ENCODE measurements at regions not wholly inside any gene's neighbourhood (a gene's known extent, or its start where the extent isn't known, plus 50 kb on each side); places are given as distances from the start of the nearest gene placed in this dataset.

- POLR2A ChIA-PET: no interaction called here
Measured at GRCh38 chr4:79780129-79780528, 292.9 kb downstream of the ANTXR2 start.

DNA sequence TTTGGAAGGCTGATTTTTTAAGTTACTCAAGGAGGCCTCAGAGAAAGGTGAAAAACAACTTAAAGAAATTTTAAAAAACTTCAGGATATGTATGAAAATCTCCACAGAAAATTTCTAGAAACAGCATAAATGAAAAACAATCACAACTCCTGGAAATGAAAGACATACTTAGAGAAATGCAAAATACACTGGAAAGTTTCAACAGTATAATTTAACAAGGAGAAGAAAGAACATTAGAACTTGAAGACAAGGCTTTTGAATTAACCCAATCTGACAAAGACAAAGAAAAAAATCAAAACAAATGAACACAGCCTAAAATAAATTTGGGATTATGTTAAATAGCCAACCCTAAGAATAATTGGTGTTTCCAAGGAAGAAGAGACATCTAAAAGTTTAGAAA lies 300.5 kb downstream of the ANTXR2 start:
- TF ChIP-seq RAD21 (IDR thresholded peaks at IDR 0.05; ENCODE audit: low read length): no peak
- POLR2A ChIA-PET: no interaction called here

More at GRCh38 chr4:79780129-79780528, 292.9 kb downstream of the ANTXR2 start:
- TF ChIP-seq MXI1 (IDR thresholded peaks at IDR 0.05; ENCODE audit: low read depth, low read length) (no peak), POLR2AphosphoS5 (IDR thresholded peaks at IDR 0.05; ENCODE audit: low read depth, low read length) (no peak), FOXJ3 (CRISPR knock-in tag; IDR thresholded peaks at IDR 0.05) (no peak), MAX (IDR thresholded peaks at IDR 0.05; ENCODE audit: low read depth) (no peak), EP300 (IDR thresholded peaks at IDR 0.05; ENCODE audit: borderline replicate concordance in 1 of 2, low read depth in 1 of 2, low read length in 1 of 2) (no peak), YY1 (IDR thresholded peaks at IDR 0.05; ENCODE audit: low read depth) (no peak), IRF3 (IDR thresholded peaks at IDR 0.05; ENCODE audit: low read depth, low read length) (no peak), FOSL2 (IDR thresholded peaks at IDR 0.05; ENCODE audit: borderline replicate concordance, low read depth) (no peak), RXRA (IDR thresholded peaks at IDR 0.05; ENCODE audit: borderline replicate concordance, low read depth) (no peak), TEAD4 (IDR thresholded peaks at IDR 0.05; ENCODE audit: borderline replicate concordance, insufficient read depth) (no peak), ELF1 (IDR thresholded peaks at IDR 0.05) (no peak), SMC3 (IDR thresholded peaks at IDR 0.05; ENCODE audit: low read depth, low read length) (no peak)
- Histone ChIP-seq H3K9ac (no peak overlapping the region), H3K27ac (ENCODE audit: low read depth in 2 of 2, low read length in 1 of 2) (no peak overlapping the region), H3K9me2 (no peaks in the 10 kb centered on the region), H3K4me1 (ENCODE audit: control insufficient read depth in 1 of 2, insufficient read depth in 2 of 2, low read depth in 1 of 2, low read length in 1 of 2) (no peaks in the 10 kb centered on the region), H3K9me3 (no peaks in the 10 kb centered on the region), H2AFZ (ENCODE audit: low read depth) (no peak overlapping the region), H3K79me2 (ENCODE audit: insufficient read depth) (no peaks in the 10 kb centered on the region), H3K4me2 (no peak overlapping the region), H3K36me3 (replicated peaks in 1 of 2; ENCODE audit: control insufficient read depth in 1 of 2, insufficient read depth in 2 of 2, low read length in 1 of 2) (no peaks in the 10 kb centered on the region), H4K20me1 (ENCODE audit: insufficient read depth) (no peaks in the 10 kb centered on the region), H3K27me3 (ENCODE audit: insufficient read depth) (no peaks in the 10 kb centered on the region), H3F3A (replicated peaks; ENCODE audit: insufficient read depth) (no peaks in the 10 kb centered on the region), H3K4me3 (ENCODE audit: low read depth in 2 of 2, low read length in 1 of 2) (no peak overlapping the region)
- CTCF ChIA-PET: no interaction called here
- no peak for DNase-seq

DNA sequence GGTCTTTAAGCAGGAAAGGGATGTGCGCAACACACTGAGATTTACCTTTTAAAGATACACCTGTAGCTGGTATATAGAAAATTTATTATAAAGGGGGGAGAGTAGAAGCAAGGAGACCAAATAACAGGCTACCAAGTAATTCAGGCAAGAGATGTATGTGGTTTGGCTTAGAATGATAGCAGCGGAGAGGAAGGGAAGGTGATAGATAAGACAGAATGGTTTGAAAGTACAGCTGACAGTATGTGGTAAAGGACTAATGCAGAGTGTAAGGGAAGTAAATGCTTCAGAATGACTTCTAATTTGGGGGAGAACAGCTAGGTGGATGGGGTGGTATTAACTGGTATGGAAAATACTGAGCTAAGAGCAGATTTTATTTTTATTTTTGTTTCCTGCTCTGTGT lies 308.9 kb downstream of the ANTXR2 start:
- no peak for DNase-seq
- Histone ChIP-seq H3K9ac (no peak overlapping the region), H3K4me1 (ENCODE audit: control insufficient read depth in 1 of 2, insufficient read depth in 2 of 2, low read depth in 1 of 2, low read length in 1 of 2) (no peaks in the 10 kb centered on the region), H3K4me2 (no peak overlapping the region), H3K27me3 (ENCODE audit: insufficient read depth) (no peaks in the 10 kb centered on the region), H2AFZ (ENCODE audit: low read depth) (no peak overlapping the region), H3K27ac (ENCODE audit: low read depth in 2 of 2, low read length in 1 of 2) (no peak overlapping the region), H3K36me3 (replicated peaks in 1 of 2; ENCODE audit: control insufficient read depth in 1 of 2, insufficient read depth in 2 of 2, low read length in 1 of 2) (no peaks in the 10 kb centered on the region), H3K9me3 (0 out of 2 replicates have a peak, but pooled peaks cover 3% of the 10 kb centered on the region), H3K9me2 (no peaks in the 10 kb centered on the region), H3K79me2 (ENCODE audit: insufficient read depth) (no peaks in the 10 kb centered on the region), H4K20me1 (ENCODE audit: insufficient read depth) (no peaks in the 10 kb centered on the region), H3F3A (replicated peaks; ENCODE audit: insufficient read depth) (no peaks in the 10 kb centered on the region), H3K4me3 (ENCODE audit: low read depth in 2 of 2, low read length in 1 of 2) (no peak overlapping the region)
- POLR2A ChIA-PET: no interaction called here
- TF ChIP-seq MEF2A (IDR thresholded peaks at IDR 0.05; ENCODE audit: borderline replicate concordance, low read depth) (no peak), MAX (IDR thresholded peaks at IDR 0.05; ENCODE audit: low read depth) (no peak), NFIC (IDR thresholded peaks at IDR 0.05; ENCODE audit: borderline replicate concordance) (no peak)
- CTCF ChIA-PET: no interaction called here
- whole genome bisulfite sequencing (ENCODE audit: low lambda C conversion rate): 78% methylated on average over 2 of the region's 2 CpGs

More for the DNA sequence above, 300.5 kb downstream of the ANTXR2 start:
- H3K4me3 ChIP-seq (ENCODE audit: low read depth in 2 of 2, low read length in 1 of 2): no peak overlapping the region
- no peak overlapping the region for H2AFZ ChIP-seq (ENCODE audit: low read depth)
- H4K20me1 ChIP-seq (ENCODE audit: insufficient read depth): no peaks in the 10 kb centered on the region
- no peaks in the 10 kb centered on the region for H3K27me3 ChIP-seq (ENCODE audit: insufficient read depth)
- no peak overlapping the region for H3K27ac ChIP-seq (ENCODE audit: low read depth in 2 of 2, low read length in 1 of 2)
- no peaks in the 10 kb centered on the region for H3K36me3 ChIP-seq (replicated peaks in 1 of 2; ENCODE audit: control insufficient read depth in 1 of 2, insufficient read depth in 2 of 2, low read length in 1 of 2)
- no peaks in the 10 kb centered on the region for H3K4me1 ChIP-seq (ENCODE audit: control insufficient read depth in 1 of 2, insufficient read depth in 2 of 2, low read depth in 1 of 2, low read length in 1 of 2)
- CTCF ChIA-PET: interaction anchor here (1.2 kb wide), 1 partner anchor 334 kb away, joined by 3 read pairs; no protein-coding TSS in a partner anchor
- H3K9ac ChIP-seq: no peak overlapping the region
- H3K4me2 ChIP-seq: no peak overlapping the region
- H3K9me2 ChIP-seq: no peaks in the 10 kb centered on the region
- H3F3A ChIP-seq (replicated peaks; ENCODE audit: insufficient read depth): no peaks in the 10 kb centered on the region
- 0 out of 2 replicates have a peak, but pooled peaks cover 2% of the 10 kb centered on the region for H3K9me3 ChIP-seq
- H3K79me2 ChIP-seq (ENCODE audit: insufficient read depth): no peaks in the 10 kb centered on the region
- no peak for DNase-seq

Measured in SK-N-SH (cell line).